ENCODE measurements at regions not wholly inside any gene's neighbourhood (a gene's known extent, or its start where the extent isn't known, plus 50 kb on each side); places are given as distances from the start of the nearest gene placed in this dataset.

GRCh38 chr20:23269954-23270353 lies 80.6 kb upstream of the NXT1 start:
- H3K27ac ChIP-seq, result peak overlapping the region in 1 of 2 donors; percentile 30
- intact Hi-C loops (cut with DNase I; ENCODE audit: low total_unique reads), result no loop called here
- no peak for TF ChIP-seq CTCF (IDR thresholded peaks at IDR 0.05)
- no peaks in the 10 kb centered on the region for H3K27me3 ChIP-seq
- no peak overlapping the region for H3K4me3 ChIP-seq
- H3K4me1 ChIP-seq, result peaks cover 0 to 17% (median 0%) of the 10 kb centered on the region in 4 donors
- DNase-seq, result no peak
- H3K9me3 ChIP-seq, result no peaks in the 10 kb centered on the region
- no peaks in the 10 kb centered on the region for H3K36me3 ChIP-seq

- no peak overlapping the region for H3K27ac ChIP-seq
- TF ChIP-seq CTCF (IDR thresholded peaks at IDR 0.05), result no peak
- H3K4me3 ChIP-seq, result no peak overlapping the region
- no peaks in the 10 kb centered on the region for H3K9me3 ChIP-seq
- no peaks in the 10 kb centered on the region for H3K36me3 ChIP-seq
- intact Hi-C loops (cut with DNase I; ENCODE audit: low total_unique reads), result no loop called here
- H3K27me3 ChIP-seq, result no peaks in the 10 kb centered on the region
- peaks cover 0 to 17% (median 0%) of the 10 kb centered on the region in 4 donors for H3K4me1 ChIP-seq
- no peak for DNase-seq
These were observed 81.7 kb upstream of the NXT1 start for GRCh38 chr20:23268792-23269354.

- H3K27ac ChIP-seq, result no peak overlapping the region
- no peaks in the 10 kb centered on the region for H3K9me3 ChIP-seq
- intact Hi-C loops (cut with DNase I; ENCODE audit: low total_unique reads), result no loop called here
- no peak for DNase-seq
- H3K4me3 ChIP-seq, result no peak overlapping the region
- no peak for TF ChIP-seq CTCF (IDR thresholded peaks at IDR 0.05)
- no peaks in the 10 kb centered on the region for H3K36me3 ChIP-seq
- H3K4me1 ChIP-seq, result peaks cover 0 to 17% (median 0%) of the 10 kb centered on the region in 4 donors
- H3K27me3 ChIP-seq, result no peaks in the 10 kb centered on the region
These were observed 82.7 kb upstream of the NXT1 start for GRCh38 chr20:23267909-23268308.

GRCh38 chr20:23266530-23267398 lies 83.8 kb upstream of the NXT1 start:
- DNase-seq, result no peak
- Histone ChIP-seq H3K27ac (no peak overlapping the region), H3K27me3 (no peaks in the 10 kb centered on the region), H3K9me3 (no peaks in the 10 kb centered on the region), H3K4me1 (peaks cover 0 to 17% (median 0%) of the 10 kb centered on the region in 4 donors), H3K36me3 (no peaks in the 10 kb centered on the region), H3K4me3 (no peak overlapping the region)
- intact Hi-C loops (cut with DNase I; ENCODE audit: low total_unique reads), result no loop called here
- TF ChIP-seq CTCF (IDR thresholded peaks at IDR 0.05), result no peak

- TF ChIP-seq CTCF (IDR thresholded peaks at IDR 0.05), result no peak
- peaks cover 0 to 10% (median 0%) of the 10 kb centered on the region in 4 donors for H3K4me1 ChIP-seq
- no peaks in the 10 kb centered on the region for H3K9me3 ChIP-seq
- no peaks in the 10 kb centered on the region for H3K27me3 ChIP-seq
- no peak overlapping the region for H3K4me3 ChIP-seq
- intact Hi-C loops (cut with DNase I; ENCODE audit: low total_unique reads), result no loop called here
- no peak for DNase-seq
- H3K36me3 ChIP-seq, result no peaks in the 10 kb centered on the region
- no peak overlapping the region for H3K27ac ChIP-seq
These were observed 85.4 kb upstream of the NXT1 start for GRCh38 chr20:23265226-23265625.

Data from tibial artery (tissue), 4 donors.